Ishikawa (cell line): ENCODE measurements at regions not wholly inside any gene's neighbourhood (a gene's known extent, or its start where the extent isn't known, plus 50 kb on each side); places are given as distances from the start of the nearest gene placed in this dataset.

Experiments used
- CEBPB ChIP-seq: IDR thresholded peaks from 2 replicates; pipeline ENCODE4 v1.6.1; 2012
- EP300 ChIP-seq: IDR thresholded peaks from 2 replicates; pipeline ENCODE4 v1.6.1; 2012; ENCODE audit warnings: borderline replicate concordance
- RAD21 ChIP-seq: IDR thresholded peaks from 2 replicates; pipeline ENCODE4 v1.6.1; 2012; ENCODE audit warnings: low read depth
- TAF1 ChIP-seq: IDR thresholded peaks from 2 replicates; pipeline ENCODE4 v1.6.1; 2012; ENCODE audit warnings: low read depth, mild to moderate bottlenecking
- TCF12 ChIP-seq: IDR thresholded peaks from 2 replicates; pipeline ENCODE4 v1.6.1; 2012; ENCODE audit warnings: low read depth
- YY1 ChIP-seq: IDR thresholded peaks from 2 replicates; pipeline ENCODE4 v1.6.1; 2012; ENCODE audit warnings: low read depth
- TF ChIP-seq, protein P1 (sequence below): IDR thresholded peaks from 2 replicates; pipeline ENCODE4 v1.6.1; 2012; ENCODE audit warnings: low read depth, mild to moderate bottlenecking
- TF ChIP-seq, protein P2 (sequence below): IDR thresholded peaks from 2 replicates; pipeline ENCODE4 v1.6.1; 2012

DNA sequence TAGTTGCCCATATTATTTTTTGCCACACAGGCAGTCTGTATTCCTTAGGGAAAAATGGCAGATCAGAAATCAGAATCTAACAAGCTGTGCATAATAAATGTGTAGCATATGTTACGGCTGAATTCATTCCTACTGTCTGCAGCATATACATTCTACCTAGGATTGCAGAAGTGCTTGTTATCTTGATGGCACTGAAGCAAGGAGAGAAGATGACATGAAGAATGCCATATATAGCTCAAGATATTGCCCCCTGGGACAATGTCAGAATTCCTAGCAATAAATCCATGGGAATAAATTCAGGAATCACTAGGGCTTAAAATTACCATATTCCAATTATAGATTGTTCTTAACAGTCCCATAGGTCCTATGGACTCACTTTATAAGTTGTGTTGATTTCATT, 293.0 kb upstream of the CNR1 start:
- no peak for TF ChIP-seq RAD21
- TF ChIP-seq TAF1: no peak
- TF ChIP-seq, protein P1, sequence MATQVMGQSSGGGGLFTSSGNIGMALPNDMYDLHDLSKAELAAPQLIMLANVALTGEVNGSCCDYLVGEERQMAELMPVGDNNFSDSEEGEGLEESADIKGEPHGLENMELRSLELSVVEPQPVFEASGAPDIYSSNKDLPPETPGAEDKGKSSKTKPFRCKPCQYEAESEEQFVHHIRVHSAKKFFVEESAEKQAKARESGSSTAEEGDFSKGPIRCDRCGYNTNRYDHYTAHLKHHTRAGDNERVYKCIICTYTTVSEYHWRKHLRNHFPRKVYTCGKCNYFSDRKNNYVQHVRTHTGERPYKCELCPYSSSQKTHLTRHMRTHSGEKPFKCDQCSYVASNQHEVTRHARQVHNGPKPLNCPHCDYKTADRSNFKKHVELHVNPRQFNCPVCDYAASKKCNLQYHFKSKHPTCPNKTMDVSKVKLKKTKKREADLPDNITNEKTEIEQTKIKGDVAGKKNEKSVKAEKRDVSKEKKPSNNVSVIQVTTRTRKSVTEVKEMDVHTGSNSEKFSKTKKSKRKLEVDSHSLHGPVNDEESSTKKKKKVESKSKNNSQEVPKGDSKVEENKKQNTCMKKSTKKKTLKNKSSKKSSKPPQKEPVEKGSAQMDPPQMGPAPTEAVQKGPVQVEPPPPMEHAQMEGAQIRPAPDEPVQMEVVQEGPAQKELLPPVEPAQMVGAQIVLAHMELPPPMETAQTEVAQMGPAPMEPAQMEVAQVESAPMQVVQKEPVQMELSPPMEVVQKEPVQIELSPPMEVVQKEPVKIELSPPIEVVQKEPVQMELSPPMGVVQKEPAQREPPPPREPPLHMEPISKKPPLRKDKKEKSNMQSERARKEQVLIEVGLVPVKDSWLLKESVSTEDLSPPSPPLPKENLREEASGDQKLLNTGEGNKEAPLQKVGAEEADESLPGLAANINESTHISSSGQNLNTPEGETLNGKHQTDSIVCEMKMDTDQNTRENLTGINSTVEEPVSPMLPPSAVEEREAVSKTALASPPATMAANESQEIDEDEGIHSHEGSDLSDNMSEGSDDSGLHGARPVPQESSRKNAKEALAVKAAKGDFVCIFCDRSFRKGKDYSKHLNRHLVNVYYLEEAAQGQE: no peak
- TF ChIP-seq, protein P2, sequence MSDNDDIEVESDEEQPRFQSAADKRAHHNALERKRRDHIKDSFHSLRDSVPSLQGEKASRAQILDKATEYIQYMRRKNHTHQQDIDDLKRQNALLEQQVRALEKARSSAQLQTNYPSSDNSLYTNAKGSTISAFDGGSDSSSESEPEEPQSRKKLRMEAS: no peak
- TF ChIP-seq TCF12: no peak
- no peak for TF ChIP-seq CEBPB
- TF ChIP-seq EP300: no peak
- no peak for TF ChIP-seq YY1
